ENCODE measurements at regions not wholly inside any gene's neighbourhood (a gene's known extent, or its start where the extent isn't known, plus 50 kb on each side); places are given as distances from the start of the nearest gene placed in this dataset.
"Not testable (repeated sequence)": the region's sequence is repeated elsewhere in the genome, so short reads cannot be mapped to it uniquely, and the experiment has no call there.

- TF ChIP-seq CTCF (IDR thresholded peaks at IDR 0.05); POLR2A (IDR thresholded peaks at IDR 0.05); POLR2AphosphoS5 (IDR thresholded peaks at IDR 0.05; ENCODE audit: insufficient read depth in 1 of 2, low read depth in 1 of 2): not testable (repeated sequence)
Measured at GRCh38 chr4:130772966-130773365, 1677.0 kb downstream of the C4orf33 start.

Data from vagina (tissue), 2 donors.